Testis (tissue), 2 donors: ENCODE measurements at regions not wholly inside any gene's neighbourhood (a gene's known extent, or its start where the extent isn't known, plus 50 kb on each side); places are given as distances from the start of the nearest gene placed in this dataset.

ENCODE experiments used
- DNase-seq: peaks from one replicate; pipeline ENCODE4 v3.0.0-alpha.2; 2019
- H3K27ac ChIP-seq, 2 donors: fragments of 200-600 bp; sonication (generic); one replicate each; pipeline ENCODE4 v1.5.1; 2019
- H3K27me3 ChIP-seq: fragments of 200-600 bp; sonication (generic); one replicate; pipeline ENCODE4 v1.5.1; 2019
- H3K36me3 ChIP-seq: fragments of 200-600 bp; sonication (generic); one replicate; pipeline ENCODE4 v1.5.1; 2017; ENCODE audit warnings: low read depth; ENCODE audit errors: missing control alignments
- H3K4me1 ChIP-seq: fragments of 200-600 bp; sonication (generic); one replicate; pipeline ENCODE4 v1.5.1; 2019
- H3K4me3 ChIP-seq, 2 donors: fragments of 200-600 bp; sonication (generic); one replicate each; pipeline ENCODE4 v1.5.1; 2017 to 2019
- H3K9me3 ChIP-seq: fragments of 200-600 bp; sonication (generic); one replicate; pipeline ENCODE4 v1.5.1; 2017
- CTCF ChIP-seq, 3 experiments: fragments of 450-650 bp in 2 of 3; fragments of 200-600 bp in 1 of 3; sonication (generic) in 1 of 3; IDR thresholded peaks; one replicate each; pipeline ENCODE4 v1.5.1; 2016 to 2019; ENCODE audit warnings: antibody characterized with exemption in 3 of 3, mild to moderate bottlenecking in 2 of 3, moderate library complexity in 1 of 3
- POLR2A ChIP-seq: fragments of 450-650 bp; IDR thresholded peaks from one replicate; pipeline ENCODE4 v1.6.1; 2017; ENCODE audit warnings: antibody characterized with exemption, mild to moderate bottlenecking, moderate library complexity
- WGBS, 2 donors: methylation state at CpG; one replicate each; pipeline ENCODE4 v1.1.5; 2018; 5-methylcytosine and 5-hydroxymethylcytosine counted together
- intact Hi-C: fragments of 100-400 bp; cut with DNase I; formaldehyde crosslinking; loops from one replicate; pipeline ENCODE4 v1.15.1; 2023; ENCODE audit warnings: low total_unique reads

- no peak for TF ChIP-seq CTCF (IDR thresholded peaks at IDR 0.05)
- no peak for TF ChIP-seq POLR2A
- WGBS, 2 donors, result 38 to 48% methylated on average over 1 of the region's 1 CpG
- no peak for DNase-seq
- no peaks in the 10 kb centered on the region for H3K9me3 ChIP-seq
- intact Hi-C loops, result no loop called here
- no peaks in the 10 kb centered on the region for H3K4me1 ChIP-seq
- no peak overlapping the region for H3K4me3 ChIP-seq
- no peaks in the 10 kb centered on the region for H3K27me3 ChIP-seq
- no peak overlapping the region for H3K27ac ChIP-seq
- no peaks in the 10 kb centered on the region for H3K36me3 ChIP-seq
These were observed 149.0 kb upstream of the ITGA1 start for GRCh38 chr5:52638732-52639131.

- H3K9me3 ChIP-seq, result no peaks in the 10 kb centered on the region
- no peaks in the 10 kb centered on the region for H3K27me3 ChIP-seq
- intact Hi-C loops, result no loop called here
- TF ChIP-seq POLR2A (no peak), CTCF (IDR thresholded peaks at IDR 0.05) (no peak)
- no peak for DNase-seq
- no peak overlapping the region for H3K4me3 ChIP-seq
- H3K27ac ChIP-seq, result no peak overlapping the region
- whole genome bisulfite sequencing, 2 donors, result 80 to 91% methylated on average over 2 of the region's 2 CpGs
- H3K4me1 ChIP-seq, result no peaks in the 10 kb centered on the region
- no peaks in the 10 kb centered on the region for H3K36me3 ChIP-seq
These were observed 139.0 kb upstream of the ITGA1 start for GRCh38 chr5:52648726-52649125.

GRCh38 chr5:52655163-52655562 is 132.6 kb upstream of the ITGA1 start:
- intact Hi-C loops, result no loop called here
- no peak for TF ChIP-seq CTCF (IDR thresholded peaks at IDR 0.05)
- TF ChIP-seq POLR2A, result no peak
- no peak overlapping the region for H3K4me3 ChIP-seq
- H3K27ac ChIP-seq, result no peak overlapping the region
- 61 to 73% methylated on average over 1 of the region's 1 CpG for WGBS, 2 donors
- no peaks in the 10 kb centered on the region for H3K4me1 ChIP-seq
- no peaks in the 10 kb centered on the region for H3K27me3 ChIP-seq
- no peaks in the 10 kb centered on the region for H3K9me3 ChIP-seq
- H3K36me3 ChIP-seq, result no peaks in the 10 kb centered on the region
- no peak for DNase-seq

GRCh38 chr5:52656569-52657246 is 131.0 kb upstream of the ITGA1 start:
- Histone ChIP-seq H3K9me3 (no peaks in the 10 kb centered on the region), H3K4me3 (no peak overlapping the region), H3K27me3 (no peaks in the 10 kb centered on the region), H3K27ac (no peak overlapping the region), H3K36me3 (no peaks in the 10 kb centered on the region), H3K4me1 (no peaks in the 10 kb centered on the region)
- intact Hi-C loops, result no loop called here
- TF ChIP-seq CTCF (IDR thresholded peaks at IDR 0.05) (no peak), POLR2A (no peak)
- DNase-seq, result no peak
- 61 to 68% methylated on average over 4 of the region's 4 CpGs for WGBS, 2 donors

GRCh38 chr5:52657247-52657645 is 130.5 kb upstream of the ITGA1 start:
- no peak for DNase-seq
- H3K36me3 ChIP-seq, result no peaks in the 10 kb centered on the region
- no peaks in the 10 kb centered on the region for H3K4me1 ChIP-seq
- intact Hi-C loops, result no loop called here
- no peaks in the 10 kb centered on the region for H3K27me3 ChIP-seq
- no peak overlapping the region for H3K27ac ChIP-seq
- TF ChIP-seq CTCF (IDR thresholded peaks at IDR 0.05), result peak in 2 of 3 experiments; percentile 19 to 73
- no peak for TF ChIP-seq POLR2A
- WGBS, 2 donors, result 18 to 23% methylated on average over 3 of the region's 3 CpGs
- H3K9me3 ChIP-seq, result no peaks in the 10 kb centered on the region
- no peak overlapping the region for H3K4me3 ChIP-seq
